Upper lobe of right lung (tissue), 1 donor: ENCODE measurements at regions not wholly inside any gene's neighbourhood (a gene's known extent, or its start where the extent isn't known, plus 50 kb on each side); places are given as distances from the start of the nearest gene placed in this dataset.

Experiments
- ATAC-seq: fragments of 200-7000 bp; cut with Tn5 transposase; one replicate; pipeline ENCODE4 v1.9.1; 2020; ENCODE audit warnings: mild to moderate bottlenecking, moderate library complexity
- DNase-seq: peaks from one replicate; pipeline ENCODE4 v3.0.0-alpha.2; 2020
- H3K27ac ChIP-seq: fragments of 200-600 bp; one replicate; pipeline ENCODE4 v1.8.0; 2022
- H3K27me3 ChIP-seq: fragments of 200-600 bp; one replicate; pipeline ENCODE4 v1.8.0; 2022; ENCODE audit warnings: mild to moderate bottlenecking
- H3K36me3 ChIP-seq: fragments of 200-600 bp; one replicate; pipeline ENCODE4 v1.8.0; 2022
- H3K4me1 ChIP-seq: fragments of 200-600 bp; one replicate; pipeline ENCODE4 v1.8.0; 2022
- H3K4me3 ChIP-seq: fragments of 200-600 bp; one replicate; pipeline ENCODE4 v1.8.0; 2022; ENCODE audit warnings: mild to moderate bottlenecking
- H3K9me3 ChIP-seq: fragments of 200-600 bp; one replicate; pipeline ENCODE4 v1.8.0; 2022
- intact Hi-C: fragments of 100-400 bp; cut with DNase I; formaldehyde crosslinking; loops from one replicate; pipeline ENCODE4 v1.11.0; 2022
- TF ChIP-seq, protein P1 (sequence below): fragments of 200-600 bp; IDR thresholded peaks from one replicate; pipeline ENCODE4 v1.8.0; 2022; ENCODE audit warnings: antibody characterized with exemption
- donor health status: DM: no; HTN: yes; CAD: no; lungs with severe emphysema.

- no peak overlapping the region for H3K4me3 ChIP-seq
- intact Hi-C loops, result no loop called here
- no peak overlapping the region for H3K27ac ChIP-seq
- peak; percentile 57 for ATAC-seq
- no peak for DNase-seq
- TF ChIP-seq, protein P1, sequence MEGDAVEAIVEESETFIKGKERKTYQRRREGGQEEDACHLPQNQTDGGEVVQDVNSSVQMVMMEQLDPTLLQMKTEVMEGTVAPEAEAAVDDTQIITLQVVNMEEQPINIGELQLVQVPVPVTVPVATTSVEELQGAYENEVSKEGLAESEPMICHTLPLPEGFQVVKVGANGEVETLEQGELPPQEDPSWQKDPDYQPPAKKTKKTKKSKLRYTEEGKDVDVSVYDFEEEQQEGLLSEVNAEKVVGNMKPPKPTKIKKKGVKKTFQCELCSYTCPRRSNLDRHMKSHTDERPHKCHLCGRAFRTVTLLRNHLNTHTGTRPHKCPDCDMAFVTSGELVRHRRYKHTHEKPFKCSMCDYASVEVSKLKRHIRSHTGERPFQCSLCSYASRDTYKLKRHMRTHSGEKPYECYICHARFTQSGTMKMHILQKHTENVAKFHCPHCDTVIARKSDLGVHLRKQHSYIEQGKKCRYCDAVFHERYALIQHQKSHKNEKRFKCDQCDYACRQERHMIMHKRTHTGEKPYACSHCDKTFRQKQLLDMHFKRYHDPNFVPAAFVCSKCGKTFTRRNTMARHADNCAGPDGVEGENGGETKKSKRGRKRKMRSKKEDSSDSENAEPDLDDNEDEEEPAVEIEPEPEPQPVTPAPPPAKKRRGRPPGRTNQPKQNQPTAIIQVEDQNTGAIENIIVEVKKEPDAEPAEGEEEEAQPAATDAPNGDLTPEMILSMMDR, result no peak
- no peaks in the 10 kb centered on the region for H3K9me3 ChIP-seq
- no peaks in the 10 kb centered on the region for H3K36me3 ChIP-seq
- no peaks in the 10 kb centered on the region for H3K27me3 ChIP-seq
- H3K4me1 ChIP-seq, result peaks cover 6% of the 10 kb centered on the region
Measured at GRCh38 chr2:173760553-173760952, 204.6 kb downstream of the SP3 start.

GRCh38 chr2:173761603-173762119 lies 203.5 kb downstream of the SP3 start:
- Histone ChIP-seq H3K9me3 (no peaks in the 10 kb centered on the region), H3K4me1 (peaks cover 6% of the 10 kb centered on the region), H3K36me3 (no peaks in the 10 kb centered on the region), H3K27ac (no peak overlapping the region), H3K27me3 (no peaks in the 10 kb centered on the region), H3K4me3 (no peak overlapping the region)
- TF ChIP-seq, protein P1, result no peak
- DNase-seq (no peak), ATAC-seq (no peak)
- intact Hi-C loops, result no loop called here

GRCh38 chr2:173762221-173762620 lies 203.0 kb downstream of the SP3 start:
- TF ChIP-seq, protein P1, result no peak
- peaks cover 6% of the 10 kb centered on the region for H3K4me1 ChIP-seq
- no peaks in the 10 kb centered on the region for H3K9me3 ChIP-seq
- H3K27ac ChIP-seq, result no peak overlapping the region
- H3K36me3 ChIP-seq, result no peaks in the 10 kb centered on the region
- H3K4me3 ChIP-seq, result no peak overlapping the region
- H3K27me3 ChIP-seq, result no peaks in the 10 kb centered on the region
- intact Hi-C loops, result no loop called here
- ATAC-seq (no peak), DNase-seq (no peak)

- no peak for ATAC-seq
Measured at GRCh38 chr2:173762864-173763263, 202.3 kb downstream of the SP3 start.

GRCh38 chr2:173763641-173764040 lies 201.5 kb downstream of the SP3 start:
- no peaks in the 10 kb centered on the region for H3K9me3 ChIP-seq
- ATAC-seq, result no peak
- no peak overlapping the region for H3K27ac ChIP-seq
- H3K36me3 ChIP-seq, result no peaks in the 10 kb centered on the region
- no peaks in the 10 kb centered on the region for H3K27me3 ChIP-seq
- intact Hi-C loops, result no loop called here
- peaks cover 6% of the 10 kb centered on the region for H3K4me1 ChIP-seq
- H3K4me3 ChIP-seq, result no peak overlapping the region
- TF ChIP-seq, protein P1, result no peak
- no peak for DNase-seq

More at GRCh38 chr2:173762864-173763263, 202.3 kb downstream of the SP3 start:
- DNase-seq, result no peak
- TF ChIP-seq, protein P1, result no peak
- intact Hi-C loops, result no loop called here
- H3K27ac ChIP-seq, result no peak overlapping the region
- H3K36me3 ChIP-seq, result no peaks in the 10 kb centered on the region
- H3K4me1 ChIP-seq, result peaks cover 6% of the 10 kb centered on the region
- H3K27me3 ChIP-seq, result no peaks in the 10 kb centered on the region
- no peak overlapping the region for H3K4me3 ChIP-seq
- H3K9me3 ChIP-seq, result no peaks in the 10 kb centered on the region

DNA sequence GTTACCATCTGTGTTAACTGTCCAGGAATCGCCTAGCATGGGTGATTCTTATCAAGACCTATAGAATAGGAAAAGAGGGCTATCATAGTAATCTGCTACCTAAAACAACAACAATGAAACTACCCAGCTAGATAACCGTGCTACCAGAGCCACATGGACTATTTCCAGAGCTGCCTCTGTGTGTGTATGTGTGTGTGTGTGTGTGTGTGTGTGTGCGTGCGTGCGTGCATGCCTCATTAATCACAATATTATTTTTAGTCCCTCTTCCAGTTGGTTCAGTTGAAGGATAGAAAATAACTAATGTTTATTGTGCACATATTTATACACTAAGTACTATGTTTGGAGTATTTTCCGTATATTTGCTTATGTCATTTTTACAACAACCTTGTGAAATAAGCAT lies 201.1 kb downstream of the SP3 start:
- ATAC-seq (no peak), DNase-seq (no peak)
- H3K27ac ChIP-seq, result no peak overlapping the region
- no peak overlapping the region for H3K4me3 ChIP-seq
- no peaks in the 10 kb centered on the region for H3K36me3 ChIP-seq
- TF ChIP-seq, protein P1, result no peak
- no peaks in the 10 kb centered on the region for H3K27me3 ChIP-seq
- intact Hi-C loops, result no loop called here
- peaks cover 6% of the 10 kb centered on the region for H3K4me1 ChIP-seq
- no peaks in the 10 kb centered on the region for H3K9me3 ChIP-seq
